ENCODE measurements at regions not wholly inside any gene's neighbourhood (a gene's known extent, or its start where the extent isn't known, plus 50 kb on each side); places are given as distances from the start of the nearest gene placed in this dataset.
A peak's percentile ranks its signal among the peaks of the same experiment; 100 is the strongest.
"Not testable (repeated sequence)": the region's sequence is repeated elsewhere in the genome, so short reads cannot be mapped to it uniquely, and the experiment has no call there.

DNA sequence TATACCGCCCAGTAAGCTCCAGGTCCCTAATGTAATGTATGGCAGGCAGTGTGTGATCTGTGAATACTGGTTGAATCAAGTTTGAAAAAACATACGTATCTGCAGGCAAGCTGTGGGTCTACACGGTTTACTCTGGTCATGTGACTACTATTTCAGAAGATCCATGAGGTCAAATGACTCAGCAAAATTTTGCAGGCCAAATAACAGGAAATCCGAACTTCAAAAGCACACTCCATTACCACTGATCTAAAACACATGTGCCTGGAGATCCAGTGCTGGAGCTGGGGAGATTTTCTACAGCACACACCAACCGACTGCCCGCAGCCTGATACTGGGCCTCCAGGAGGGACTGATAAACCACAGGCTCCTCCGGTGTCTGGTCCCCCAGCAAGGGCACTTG, 64.5 kb upstream of the SLC44A3 start:
- H3K27ac ChIP-seq: peak overlapping the region in 1 of 4 donors; percentile 44
- WGBS, 2 donors: 48 to 52% methylated on average over 7 of the region's 7 CpGs

GRCh38 chr1:94755016-94755415, 65.1 kb upstream of the SLC44A3 start:
- H3K9me3 ChIP-seq; DNase-seq; H3K36me3 ChIP-seq; intact Hi-C loops (cut with DNase I); H3K4me3 ChIP-seq; H3K27me3 ChIP-seq: not testable (repeated sequence)
- Histone ChIP-seq H3K4me1 (peaks cover 0 to 32% (median 2%) of the 10 kb centered on the region in 3 donors), H3K27ac (peak overlapping the region in 1 of 4 donors; percentile 33)
- 78 to 83% methylated on average over 3 of the region's 3 CpGs for WGBS, 2 donors

More for the DNA sequence above, 64.5 kb upstream of the SLC44A3 start:
- DNase-seq: no peak
- Histone ChIP-seq H3K9me3 (no peaks in the 10 kb centered on the region), H3K36me3 (no peaks in the 10 kb centered on the region), H3K4me1 (peaks cover 0 to 32% (median 2%) of the 10 kb centered on the region in 3 donors), H3K27me3 (no peaks in the 10 kb centered on the region), H3K4me3 (no peak overlapping the region)
- TF ChIP-seq CTCF (IDR thresholded peaks at IDR 0.05) (no peak), POLR2A (IDR thresholded peaks at IDR 0.05) (no peak)
- intact Hi-C loops (cut with DNase I): no loop called here

DNA sequence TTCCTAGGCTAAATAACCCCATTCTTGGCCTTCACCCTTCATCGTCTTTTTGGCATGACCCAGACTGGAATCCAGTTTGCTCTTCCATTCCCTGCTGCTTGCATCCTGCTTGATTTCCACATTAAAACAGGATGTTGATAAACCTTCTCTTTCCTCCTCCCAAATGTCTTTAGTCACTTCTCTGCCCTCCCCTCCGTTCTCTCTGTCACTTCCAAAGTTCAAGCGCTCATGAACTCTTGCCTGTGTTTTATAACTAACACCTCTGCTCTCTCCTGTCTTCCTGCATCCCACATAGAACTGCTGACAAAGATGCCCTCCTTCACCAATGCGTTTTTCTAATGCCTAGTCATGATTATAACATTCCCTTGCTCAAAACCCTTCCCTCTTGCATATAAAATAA, 65.6 kb upstream of the SLC44A3 start:
- Histone ChIP-seq H3K36me3 (no peaks in the 10 kb centered on the region), H3K27me3 (no peaks in the 10 kb centered on the region), H3K27ac (peak overlapping the region in 2 of 4 donors; percentile 33 to 49), H3K4me3 (no peak overlapping the region), H3K4me1 (peaks cover 0 to 32% (median 2%) of the 10 kb centered on the region in 3 donors), H3K9me3 (peaks cover 0 to 3% (median 0%) of the 10 kb centered on the region in 3 donors)
- intact Hi-C loops (cut with DNase I): no loop called here
- DNase-seq: no peak
- WGBS, 2 donors: 74 to 80% methylated on average over 4 of the region's 4 CpGs
- TF ChIP-seq CTCF (IDR thresholded peaks at IDR 0.05) (no peak), POLR2A (IDR thresholded peaks at IDR 0.05) (no peak)

- WGBS, 2 donors: 82 to 87% methylated on average over 2 of the region's 2 CpGs
- TF ChIP-seq CTCF (IDR thresholded peaks at IDR 0.05) (no peak), POLR2A (IDR thresholded peaks at IDR 0.05) (no peak)
Measured at GRCh38 chr1:94754095-94754494, 66.1 kb upstream of the SLC44A3 start.

GRCh38 chr1:94753171-94753972, 66.8 kb upstream of the SLC44A3 start:
- intact Hi-C loops (cut with DNase I): no loop called here
- peaks cover 0 to 32% (median 2%) of the 10 kb centered on the region in 3 donors for H3K4me1 ChIP-seq
- 59 to 62% methylated on average over 5 of the region's 6 CpGs for WGBS, 2 donors

More at GRCh38 chr1:94754095-94754494, 66.1 kb upstream of the SLC44A3 start:
- intact Hi-C loops (cut with DNase I): no loop called here
- Histone ChIP-seq H3K4me3 (no peak overlapping the region), H3K9me3 (peaks cover 0 to 8% (median 0%) of the 10 kb centered on the region in 3 donors), H3K27ac (peak overlapping the region in 2 of 4 donors; percentile 29 to 49), H3K36me3 (no peaks in the 10 kb centered on the region), H3K4me1 (peaks cover 0 to 32% (median 2%) of the 10 kb centered on the region in 3 donors), H3K27me3 (no peaks in the 10 kb centered on the region)
- no peak for DNase-seq

DNA sequence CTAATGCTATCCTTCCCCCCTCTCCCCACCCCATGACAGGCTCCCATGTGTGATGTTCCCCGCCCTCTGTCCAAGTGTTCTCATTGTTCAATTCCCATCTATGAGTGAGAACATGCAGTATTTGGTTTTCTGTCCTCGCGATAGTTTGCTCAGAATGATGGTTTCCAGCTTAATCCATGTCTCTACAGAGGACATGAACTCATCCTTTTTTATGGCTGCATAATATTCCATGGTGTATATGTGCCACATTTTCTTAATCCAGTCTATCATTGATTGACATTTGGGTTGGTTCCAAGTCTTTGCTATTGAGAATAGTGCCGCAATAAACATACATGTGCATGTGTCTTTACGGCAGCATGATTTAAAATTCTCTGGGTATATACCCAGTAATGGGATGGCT, 68.7 kb upstream of the SLC44A3 start:
- H3K4me3 ChIP-seq; intact Hi-C loops (cut with DNase I); H3K27ac ChIP-seq; H3K9me3 ChIP-seq; H3K36me3 ChIP-seq; DNase-seq; H3K27me3 ChIP-seq: not testable (repeated sequence)
- H3K4me1 ChIP-seq: peaks cover 0 to 26% (median 2%) of the 10 kb centered on the region in 3 donors
- WGBS, 2 donors: 76 to 87% methylated on average over 5 of the region's 5 CpGs

More at GRCh38 chr1:94753171-94753972, 66.8 kb upstream of the SLC44A3 start:
- peaks cover 0 to 8% (median 0%) of the 10 kb centered on the region in 3 donors for H3K9me3 ChIP-seq
- no peak overlapping the region for H3K4me3 ChIP-seq
- TF ChIP-seq CTCF (IDR thresholded peaks at IDR 0.05) (no peak), POLR2A (IDR thresholded peaks at IDR 0.05) (no peak)
- H3K36me3 ChIP-seq: no peaks in the 10 kb centered on the region
- H3K27me3 ChIP-seq: no peaks in the 10 kb centered on the region
- peak overlapping the region in 3 of 4 donors; percentile 29 to 57 (median 49) for H3K27ac ChIP-seq
- DNase-seq: no peak
